ENCODE measurements at regions not wholly inside any gene's neighbourhood (a gene's known extent, or its start where the extent isn't known, plus 50 kb on each side); places are given as distances from the start of the nearest gene placed in this dataset.

DNA sequence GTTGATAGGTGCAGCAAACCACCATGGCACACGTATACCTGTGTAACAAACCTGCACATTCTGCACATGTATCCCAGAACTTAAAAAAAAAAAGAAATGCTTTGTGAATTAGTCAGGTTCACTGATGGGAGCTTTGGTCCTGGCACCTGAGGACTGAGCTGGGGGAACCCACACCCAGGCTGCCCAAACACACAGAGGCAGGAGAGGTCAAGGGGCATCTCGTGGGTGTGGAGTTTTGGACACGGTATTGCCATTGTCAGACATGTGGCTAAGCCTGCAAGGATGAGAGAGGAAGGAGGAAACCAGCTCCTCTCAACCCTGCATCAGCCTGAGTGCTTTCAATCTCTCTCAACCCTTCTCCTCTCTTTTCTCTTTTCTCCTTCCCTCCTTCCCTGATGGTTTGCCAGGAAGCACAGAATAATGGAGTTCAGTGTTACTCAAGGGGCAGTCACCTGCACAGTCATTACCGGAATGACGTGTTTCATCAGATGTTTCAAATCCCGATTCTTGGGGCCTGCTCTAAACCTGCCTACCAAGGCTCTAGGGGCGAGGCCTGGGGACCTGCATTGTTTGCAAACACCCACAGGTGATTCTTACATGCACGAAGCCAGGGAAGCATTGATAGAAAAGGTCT, 89.9 kb upstream of the NEDD9 start:
- TF ChIP-seq POLR2AphosphoS5 (IDR thresholded peaks at IDR 0.05; ENCODE audit: low read depth, low read length) (no peak), POLR2A (IDR thresholded peaks at IDR 0.05; ENCODE audit: low read depth, low read length) (no peak)
